Neural progenitor cell (in vitro differentiated cells): ENCODE measurements at regions not wholly inside any gene's neighbourhood (a gene's known extent, or its start where the extent isn't known, plus 50 kb on each side); places are given as distances from the start of the nearest gene placed in this dataset.

Experiments
- DNase-seq: peaks from one replicate; pipeline ENCODE4 v3.0.0-alpha.2; 2016; ENCODE audit warnings: low spot score
- H2AFZ ChIP-seq: fragments of 200-600 bp; sonication (generic); replicated peaks from 2 replicates; pipeline ENCODE4 v1.6.1; 2016; ENCODE audit warnings: antibody characterized with exemption
- H3F3A ChIP-seq: fragments of 200-600 bp; sonication (generic); 2 replicates; pipeline ENCODE4 v1.6.1; 2016; ENCODE audit warnings: antibody characterized with exemption, low read depth
- H3K27ac ChIP-seq: fragments of 200-600 bp; sonication (generic); 2 replicates; pipeline ENCODE4 v1.5.1; 2016; ENCODE audit warnings: mild to moderate bottlenecking
- H3K27me3 ChIP-seq: fragments of 200-600 bp; sonication (generic); 2 replicates; pipeline ENCODE4 v1.6.1; 2016; ENCODE audit warnings: mild to moderate bottlenecking, moderate library complexity
- H3K36me3 ChIP-seq: fragments of 200-600 bp; sonication (generic); 2 replicates; pipeline ENCODE4 v1.5.1; 2016
- H3K4me1 ChIP-seq: fragments of 200-600 bp; sonication (generic); 2 replicates; pipeline ENCODE4 v1.6.1; 2016; ENCODE audit warnings: mixed run types
- H3K4me2 ChIP-seq: fragments of 200-600 bp; sonication (generic); 2 replicates; pipeline ENCODE4 v1.6.1; 2016
- H3K4me3 ChIP-seq: fragments of 200-600 bp; sonication (generic); 2 replicates; pipeline ENCODE4 v1.5.1; 2016
- H3K79me2 ChIP-seq: fragments of 200-600 bp; sonication (generic); 2 replicates; pipeline ENCODE4 v1.6.1; 2016; ENCODE audit warnings: low read depth
- H3K9ac ChIP-seq: fragments of 200-600 bp; sonication (generic); 2 replicates; pipeline ENCODE4 v1.6.1; 2016
- H3K9me3 ChIP-seq: fragments of 200-600 bp; sonication (generic); 2 replicates; pipeline ENCODE4 v1.5.1; 2016; ENCODE audit warnings: low read depth
- H4K20me1 ChIP-seq: fragments of 200-600 bp; sonication (generic); 2 replicates; pipeline ENCODE4 v1.6.1; 2016; ENCODE audit warnings: low read depth
- H3K27ac Mint-ChIP-seq: 3 replicates; pipeline ENCODE4 v1.8.0; 2021; ENCODE audit warnings: mixed read lengths
- H3K27me3 Mint-ChIP-seq: 2 replicates; pipeline ENCODE4 v1.8.0; 2022; ENCODE audit warnings: low read depth, mild to moderate bottlenecking, inconsistent platforms, moderate library complexity, mixed read lengths; ENCODE audit not compliant: insufficient read depth
- H3K36me3 Mint-ChIP-seq: 3 replicates; pipeline ENCODE4 v1.8.0; 2021; ENCODE audit warnings: mixed read lengths
- H3K4me1 Mint-ChIP-seq: 3 replicates; pipeline ENCODE4 v1.8.0; 2021; ENCODE audit warnings: mixed read lengths
- H3K4me3 Mint-ChIP-seq: 3 replicates; pipeline ENCODE4 v1.8.0; 2021; ENCODE audit warnings: mild to moderate bottlenecking, moderate library complexity, mixed read lengths
- H3K9me3 Mint-ChIP-seq: 3 replicates; pipeline ENCODE4 v1.8.0; 2020; ENCODE audit warnings: mixed read lengths
- CTCF ChIP-seq: fragments of 200-600 bp; sonication (generic); IDR thresholded peaks from 2 replicates; pipeline ENCODE4 v1.5.1; 2017; ENCODE audit warnings: antibody characterized with exemption, mild to moderate bottlenecking
- EZH2 ChIP-seq: fragments of 200-600 bp; sonication (generic); IDR thresholded peaks from 2 replicates; pipeline ENCODE4 v1.6.1; 2017; ENCODE audit warnings: antibody characterized with exemption, mild to moderate bottlenecking, moderate library complexity
- EZH2phosphoT487 ChIP-seq: fragments of 200-600 bp; sonication (generic); IDR thresholded peaks from 2 replicates; pipeline ENCODE4 v1.6.1; 2017; ENCODE audit warnings: antibody characterized with exemption

- Mint-ChIP-seq H3K27ac (no peak overlapping the region), H3K4me3 (no peak overlapping the region), H3K4me1 (peaks cover 2% of the 10 kb centered on the region), H3K36me3 (no peaks in the 10 kb centered on the region), H3K27me3 (peaks cover 2% of the 10 kb centered on the region), H3K9me3 (peaks cover 4% of the 10 kb centered on the region)
- H3K4me3 ChIP-seq: no peak overlapping the region
- no peak overlapping the region for H2AFZ ChIP-seq
- H3K36me3 ChIP-seq: no peaks in the 10 kb centered on the region
- H3K27ac ChIP-seq: no peak overlapping the region
- H3K4me1 ChIP-seq: no peaks in the 10 kb centered on the region
- no peaks in the 10 kb centered on the region for H3F3A ChIP-seq
- TF ChIP-seq EZH2 (no peak), CTCF (no peak), EZH2phosphoT487 (no peak)
- H3K79me2 ChIP-seq: no peaks in the 10 kb centered on the region
- H3K4me2 ChIP-seq: no peak overlapping the region
- H3K9me3 ChIP-seq: peaks cover 4% of the 10 kb centered on the region
- H4K20me1 ChIP-seq: no peaks in the 10 kb centered on the region
- H3K27me3 ChIP-seq: no peaks in the 10 kb centered on the region
- H3K9ac ChIP-seq: no peak overlapping the region
- no peak for DNase-seq
Observed at GRCh38 chr2:10245021-10245420, 57.7 kb upstream of the HPCAL1 start.

GRCh38 chr2:10245661-10246060, 57.0 kb upstream of the HPCAL1 start:
- Histone ChIP-seq H3K9me3 (peaks cover 8% of the 10 kb centered on the region), H3K36me3 (no peaks in the 10 kb centered on the region), H3K4me2 (no peak overlapping the region), H4K20me1 (no peaks in the 10 kb centered on the region), H3K9ac (no peak overlapping the region), H3F3A (no peaks in the 10 kb centered on the region), H3K27me3 (no peaks in the 10 kb centered on the region), H3K79me2 (no peaks in the 10 kb centered on the region), H3K27ac (no peak overlapping the region), H3K4me3 (no peak overlapping the region), H2AFZ (no peak overlapping the region), H3K4me1 (no peaks in the 10 kb centered on the region)
- Mint-ChIP-seq H3K27me3 (peaks cover 2% of the 10 kb centered on the region), H3K9me3 (peaks cover 8% of the 10 kb centered on the region), H3K36me3 (no peaks in the 10 kb centered on the region), H3K4me1 (peaks cover 2% of the 10 kb centered on the region), H3K4me3 (no peak overlapping the region), H3K27ac (no peak overlapping the region)
- no peak for DNase-seq
- TF ChIP-seq EZH2phosphoT487 (no peak), EZH2 (no peak), CTCF (no peak)

- no peak overlapping the region for H2AFZ ChIP-seq
- H3K9ac ChIP-seq: no peak overlapping the region
- H4K20me1 ChIP-seq: no peaks in the 10 kb centered on the region
- no peak overlapping the region for H3K4me3 Mint-ChIP-seq
- H3K27ac ChIP-seq: no peak overlapping the region
- no peak for TF ChIP-seq CTCF
- TF ChIP-seq EZH2phosphoT487: no peak
- no peak for TF ChIP-seq EZH2
- H3K9me3 Mint-ChIP-seq: peaks cover 11% of the 10 kb centered on the region
- H3K4me2 ChIP-seq: no peak overlapping the region
- H3K79me2 ChIP-seq: no peaks in the 10 kb centered on the region
- no peak for DNase-seq
- no peaks in the 10 kb centered on the region for H3F3A ChIP-seq
- no peaks in the 10 kb centered on the region for H3K27me3 ChIP-seq
- H3K27me3 Mint-ChIP-seq: peaks cover 2% of the 10 kb centered on the region
- no peak overlapping the region for H3K27ac Mint-ChIP-seq
- no peaks in the 10 kb centered on the region for H3K4me1 ChIP-seq
- peaks cover 8% of the 10 kb centered on the region for H3K9me3 ChIP-seq
- no peaks in the 10 kb centered on the region for H3K36me3 Mint-ChIP-seq
- H3K36me3 ChIP-seq: no peaks in the 10 kb centered on the region
- no peak overlapping the region for H3K4me3 ChIP-seq
- peaks cover 2% of the 10 kb centered on the region for H3K4me1 Mint-ChIP-seq
Observed at GRCh38 chr2:10246370-10246769, 56.3 kb upstream of the HPCAL1 start.

- H3K4me1 ChIP-seq: no peaks in the 10 kb centered on the region
- no peak overlapping the region for H3K9ac ChIP-seq
- Mint-ChIP-seq H3K4me1 (peaks cover 2% of the 10 kb centered on the region), H3K4me3 (no peak overlapping the region), H3K36me3 (no peaks in the 10 kb centered on the region), H3K9me3 (peaks cover 11% of the 10 kb centered on the region), H3K27ac (no peak overlapping the region), H3K27me3 (peaks cover 2% of the 10 kb centered on the region)
- H3K4me3 ChIP-seq: no peak overlapping the region
- H3K36me3 ChIP-seq: no peaks in the 10 kb centered on the region
- H3K4me2 ChIP-seq: no peak overlapping the region
- no peaks in the 10 kb centered on the region for H3K27me3 ChIP-seq
- no peaks in the 10 kb centered on the region for H3F3A ChIP-seq
- TF ChIP-seq EZH2phosphoT487 (no peak), EZH2 (no peak), CTCF (no peak)
- no peak overlapping the region for H2AFZ ChIP-seq
- H4K20me1 ChIP-seq: no peaks in the 10 kb centered on the region
- H3K9me3 ChIP-seq: peaks cover 8% of the 10 kb centered on the region
- H3K27ac ChIP-seq: no peak overlapping the region
- DNase-seq: no peak
- no peaks in the 10 kb centered on the region for H3K79me2 ChIP-seq
Observed at GRCh38 chr2:10246831-10247230, 55.9 kb upstream of the HPCAL1 start.
